Neuronal stem cell (in vitro differentiated cells): ENCODE measurements at regions not wholly inside any gene's neighbourhood (a gene's known extent, or its start where the extent isn't known, plus 50 kb on each side); places are given as distances from the start of the nearest gene placed in this dataset.

Experiments used
- DNase-seq: peaks from one replicate; pipeline ENCODE4 v3.0.0-alpha.2; 2013; ENCODE audit warnings: low spot score
- H2AFZ ChIP-seq: one replicate; pipeline ENCODE4 v1.6.1; 2013; ENCODE audit warnings: mild to moderate bottlenecking, low read length, inconsistent platforms
- H2AK5ac ChIP-seq: 2 replicates; pipeline ENCODE4 v1.6.1; 2013; ENCODE audit warnings: low read depth, mild to moderate bottlenecking, inconsistent platforms, low read length, moderate library complexity, mixed read lengths
- H2BK120ac ChIP-seq: 2 replicates; pipeline ENCODE4 v1.6.1; 2013; ENCODE audit warnings: low read depth, mild to moderate bottlenecking, inconsistent platforms, low read length, moderate library complexity, mixed read lengths
- H2BK12ac ChIP-seq: one replicate; pipeline ENCODE4 v1.6.1; 2013; ENCODE audit warnings: low read length, inconsistent platforms
- H2BK15ac ChIP-seq: 2 replicates; pipeline ENCODE4 v1.6.1; 2013; ENCODE audit warnings: mild to moderate bottlenecking, low read length, inconsistent platforms, mixed read lengths
- H2BK5ac ChIP-seq: one replicate; pipeline ENCODE4 v1.6.1; 2013; ENCODE audit warnings: inconsistent platforms, mild to moderate bottlenecking, low read length, moderate library complexity
- H3K14ac ChIP-seq: one replicate; pipeline ENCODE4 v1.6.1; 2013; ENCODE audit warnings: low read length, inconsistent platforms
- H3K18ac ChIP-seq: 2 replicates; pipeline ENCODE4 v1.6.1; 2013; ENCODE audit warnings: low read length, inconsistent platforms
- H3K23ac ChIP-seq: 2 replicates; pipeline ENCODE4 v1.6.1; 2013; ENCODE audit warnings: low read depth, mild to moderate bottlenecking, mixed read lengths, low read length, inconsistent platforms; ENCODE audit not compliant: poor library complexity
- H3K27ac ChIP-seq: replicated peaks from 3 replicates; pipeline ENCODE4 v1.5.1; 2013; ENCODE audit warnings: low read length, inconsistent platforms
- H3K27me3 ChIP-seq, 3 experiments: 2 replicates each; pipeline ENCODE4 v1.6.1; 2013; ENCODE audit warnings: low read length in 3 of 3, mild to moderate bottlenecking in 2 of 3, inconsistent platforms in 1 of 3, low read depth in 1 of 3, mixed read lengths in 1 of 3, moderate library complexity in 1 of 3; ENCODE audit not compliant: control insufficient read depth in 3 of 3, insufficient read depth in 3 of 3
- H3K36me3 ChIP-seq, 2 donors: replicated peaks in 1 of 2; 2 replicates each; pipeline ENCODE4 v1.6.1; 2013; ENCODE audit warnings: low read length in 2 of 2; ENCODE audit not compliant: control insufficient read depth in 2 of 2, insufficient read depth in 2 of 2
- H3K4ac ChIP-seq: 2 replicates; pipeline ENCODE4 v1.6.1; 2013; ENCODE audit warnings: inconsistent platforms, mild to moderate bottlenecking, low read length, moderate library complexity
- H3K4me1 ChIP-seq, 2 donors: 1 replicate in 1 of 2; 2 replicates in 1 of 2; pipeline ENCODE4 v1.6.1; 2013; ENCODE audit warnings: low read length in 2 of 2, low read depth in 1 of 2; ENCODE audit not compliant: control insufficient read depth in 2 of 2, insufficient read depth in 1 of 2
- H3K4me2 ChIP-seq: one replicate; pipeline ENCODE4 v1.6.1; 2013; ENCODE audit warnings: mild to moderate bottlenecking, low read length, inconsistent platforms; ENCODE audit not compliant: insufficient read depth, poor library complexity, severe bottlenecking
- H3K4me3 ChIP-seq, 2 donors: 2 replicates each; pipeline ENCODE4 v1.5.1; 2013; ENCODE audit warnings: low read length in 2 of 2, mild to moderate bottlenecking in 2 of 2, inconsistent platforms in 1 of 2, moderate library complexity in 1 of 2
- H3K79me1 ChIP-seq: one replicate; pipeline ENCODE4 v1.6.1; 2013; ENCODE audit warnings: low read depth, mild to moderate bottlenecking, inconsistent platforms, low read length, moderate library complexity
- H3K9ac ChIP-seq: one replicate; pipeline ENCODE4 v1.6.1; 2013; ENCODE audit warnings: mild to moderate bottlenecking, low read depth, low read length, inconsistent platforms; ENCODE audit not compliant: poor library complexity
- H3K9me3 ChIP-seq, 2 donors: replicated peaks in 1 of 2; 2 replicates each; pipeline versions ENCODE3 to v1.6.1; 2013; ENCODE audit warnings: low read length in 2 of 2, mild to moderate bottlenecking in 2 of 2, inconsistent platforms in 1 of 2, low read depth in 1 of 2, mixed read lengths in 1 of 2, moderate library complexity in 1 of 2; ENCODE audit not compliant: control insufficient read depth in 2 of 2, insufficient read depth in 1 of 2
- H4K8ac ChIP-seq: one replicate; pipeline ENCODE4 v1.6.1; 2013; ENCODE audit warnings: low read depth, mild to moderate bottlenecking, inconsistent platforms, low read length, moderate library complexity
- H4K91ac ChIP-seq: one replicate; pipeline ENCODE4 v1.6.1; 2013; ENCODE audit warnings: low read length, low read depth, mild to moderate bottlenecking, inconsistent platforms; ENCODE audit not compliant: poor library complexity
- WGBS, 2 donors: extraction: QIAGEN DNeasy Blood & Tissue Kit; methylation state at CpG; one replicate each; pipeline ENCODE4 v1.1.7; 2013; ENCODE audit warnings: missing lambda C conversion rate in 2 of 2, mixed read lengths in 1 of 2; ENCODE audit not compliant: insufficient read length in 2 of 2, insufficient replicate concordance in 1 of 2; ENCODE audit errors: extremely low coverage in 2 of 2; 5-methylcytosine and 5-hydroxymethylcytosine counted together

DNA sequence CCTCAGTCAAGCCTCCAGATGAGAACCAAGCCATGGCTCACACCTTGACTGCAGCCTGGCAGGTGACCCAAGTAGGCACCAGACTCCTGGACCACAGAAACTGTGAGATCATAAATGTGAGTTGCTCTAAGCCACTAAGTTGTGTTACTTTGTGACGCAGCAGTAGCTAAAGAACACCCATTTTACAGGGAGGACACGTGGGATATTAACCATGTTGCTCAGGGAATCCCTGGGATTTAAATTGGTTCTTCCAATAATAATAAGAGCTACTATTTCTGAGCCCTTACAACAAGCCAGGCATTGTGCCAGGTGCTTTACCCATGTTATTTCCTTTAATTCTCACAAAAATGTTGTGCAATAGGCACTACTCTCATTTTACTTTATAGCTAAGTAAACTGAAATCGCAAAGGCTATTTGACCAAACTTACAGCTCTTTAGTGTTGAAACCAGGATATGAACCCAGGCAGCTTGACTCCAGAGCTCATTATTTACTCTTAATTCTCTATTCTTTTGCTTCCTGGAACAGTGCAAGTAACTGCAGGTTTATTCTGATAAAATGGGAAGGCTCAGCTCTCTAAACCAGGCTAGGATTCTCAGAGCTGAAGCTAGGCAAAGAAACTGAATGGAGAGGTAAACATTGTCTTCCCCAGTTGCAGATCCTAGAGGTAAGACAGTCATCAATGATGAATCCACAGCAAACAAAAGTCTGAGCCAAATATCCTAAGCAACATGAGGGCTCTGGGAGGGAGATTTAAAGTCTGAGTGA is 294.4 kb downstream of the KBTBD8 start:
- H3K4me2 ChIP-seq: no peak overlapping the region
- H3K4me3 ChIP-seq: no peak overlapping the region
- no peak overlapping the region for H3K27ac ChIP-seq
- no peaks in the 10 kb centered on the region for H3K36me3 ChIP-seq
- H3K23ac ChIP-seq: no peak overlapping the region
- no peak for DNase-seq
- H2BK5ac ChIP-seq: no peak overlapping the region
- H4K91ac ChIP-seq: no peak overlapping the region
- H3K18ac ChIP-seq: no peak overlapping the region
- peaks cover 0 to 10% of the 10 kb centered on the region in 2 donors for H3K4me1 ChIP-seq
- H3K9me3 ChIP-seq: peaks cover 0 to 4% of the 10 kb centered on the region in 2 donors
- H2AK5ac ChIP-seq: no peak overlapping the region
- H2AFZ ChIP-seq: no peak overlapping the region
- H2BK15ac ChIP-seq: no peak overlapping the region
- H3K4ac ChIP-seq: no peak overlapping the region
- no peak overlapping the region for H2BK12ac ChIP-seq
- no peak overlapping the region for H3K9ac ChIP-seq
- no peaks in the 10 kb centered on the region for H3K79me1 ChIP-seq
- no peaks in the 10 kb centered on the region for H3K27me3 ChIP-seq
- no peak overlapping the region for H3K14ac ChIP-seq
- no peak overlapping the region for H4K8ac ChIP-seq
- no CpG with 5 or more reads among the region's 3 CpGs for WGBS, 2 donors
- no peak overlapping the region for H2BK120ac ChIP-seq

DNA sequence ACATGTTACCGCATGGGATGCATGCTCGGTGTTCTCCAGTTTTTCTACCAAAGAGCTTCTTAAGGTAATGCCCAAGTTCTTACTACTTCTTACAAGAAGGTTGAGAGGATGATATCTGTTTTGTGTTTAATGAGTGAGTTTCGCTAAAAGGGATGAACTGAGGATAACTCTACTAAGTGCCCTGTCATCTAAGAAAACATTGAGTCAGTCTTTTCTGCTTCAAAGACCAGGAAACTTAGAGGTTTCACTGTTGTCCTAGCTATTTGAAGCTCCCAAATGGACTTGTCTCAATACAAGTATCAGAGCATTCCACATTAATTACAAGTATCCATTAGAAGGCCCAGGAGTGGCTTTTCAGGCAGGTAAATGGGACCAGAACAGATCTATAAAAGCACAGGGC is 296.2 kb downstream of the KBTBD8 start:
- Histone ChIP-seq H4K8ac (no peak overlapping the region), H3K79me1 (no peaks in the 10 kb centered on the region), H3K18ac (no peak overlapping the region), H2BK120ac (no peak overlapping the region), H2AFZ (no peak overlapping the region), H2BK12ac (no peak overlapping the region), H3K4me2 (no peak overlapping the region), H3K14ac (no peak overlapping the region), H3K4ac (no peak overlapping the region), H2BK15ac (no peak overlapping the region), H3K27me3 (no peaks in the 10 kb centered on the region), H2AK5ac (no peak overlapping the region), H2BK5ac (no peak overlapping the region), H3K23ac (no peak overlapping the region), H3K27ac (no peak overlapping the region), H3K36me3 (no peaks in the 10 kb centered on the region), H3K4me1 (peaks cover 0 to 10% of the 10 kb centered on the region in 2 donors), H3K9ac (no peak overlapping the region), H3K4me3 (no peak overlapping the region), H4K91ac (no peak overlapping the region), H3K9me3 (peaks cover 0 to 4% of the 10 kb centered on the region in 2 donors)
- no CpG with 5 or more reads among the region's 3 CpGs for WGBS, 2 donors
- DNase-seq: no peak

DNA sequence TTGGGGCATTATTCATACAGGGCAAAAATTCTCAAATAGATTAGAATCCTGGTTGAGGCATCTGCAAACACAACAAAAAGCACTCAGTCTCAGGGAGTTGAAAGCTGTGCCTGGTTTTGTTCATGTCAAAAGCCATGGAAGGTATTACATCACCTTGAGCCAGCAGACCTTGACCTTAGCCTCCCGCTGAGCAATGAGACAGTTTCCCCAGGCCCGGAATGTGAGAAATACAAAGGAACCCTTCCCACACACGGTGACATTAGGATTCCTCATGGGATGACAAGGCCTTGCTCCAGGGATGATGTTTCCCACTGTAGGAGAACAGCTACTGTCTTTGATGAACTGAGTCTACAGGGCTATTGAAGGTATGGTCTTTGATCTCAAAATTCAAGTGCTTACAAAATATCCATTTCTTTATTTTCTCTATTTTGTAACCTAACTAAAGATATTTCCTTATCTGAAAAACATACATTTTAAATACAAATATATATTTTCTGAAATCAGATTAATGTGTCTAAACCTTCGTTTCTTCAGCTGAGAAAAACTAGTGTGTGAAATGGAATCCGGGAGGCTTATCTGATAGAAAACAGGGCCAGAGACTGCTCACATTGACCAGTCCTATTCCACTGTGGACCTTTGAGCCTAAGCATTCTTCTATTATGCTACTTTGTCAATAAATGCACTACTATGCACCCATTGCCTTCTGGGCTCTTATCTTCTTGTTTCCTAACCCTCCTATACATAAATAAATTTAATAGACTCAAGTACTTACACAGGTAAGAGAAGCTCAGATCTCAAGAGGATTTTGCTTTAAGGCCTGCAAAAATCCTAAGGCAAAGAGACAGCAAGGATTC is 298.2 kb downstream of the KBTBD8 start:
- Histone ChIP-seq H3K18ac (no peak overlapping the region), H2BK120ac (no peak overlapping the region), H4K91ac (no peak overlapping the region), H3K27me3 (no peaks in the 10 kb centered on the region), H3K14ac (no peak overlapping the region), H2BK15ac (no peak overlapping the region), H3K27ac (no peak overlapping the region), H3K4me2 (no peak overlapping the region), H3K36me3 (no peaks in the 10 kb centered on the region), H3K4me1 (peaks cover 0 to 10% of the 10 kb centered on the region in 2 donors), H4K8ac (no peak overlapping the region), H3K23ac (no peak overlapping the region), H3K9me3 (peaks cover 0 to 4% of the 10 kb centered on the region in 2 donors), H3K4ac (no peak overlapping the region), H3K79me1 (no peaks in the 10 kb centered on the region), H2AK5ac (no peak overlapping the region), H2AFZ (no peak overlapping the region), H3K4me3 (no peak overlapping the region), H2BK5ac (no peak overlapping the region), H2BK12ac (no peak overlapping the region), H3K9ac (no peak overlapping the region)
- WGBS, 2 donors: no CpG with 5 or more reads among the region's 5 CpGs
- no peak for DNase-seq
